ENCODE measurements at regions not wholly inside any gene's neighbourhood (a gene's known extent, or its start where the extent isn't known, plus 50 kb on each side); places are given as distances from the start of the nearest gene placed in this dataset.

DNA sequence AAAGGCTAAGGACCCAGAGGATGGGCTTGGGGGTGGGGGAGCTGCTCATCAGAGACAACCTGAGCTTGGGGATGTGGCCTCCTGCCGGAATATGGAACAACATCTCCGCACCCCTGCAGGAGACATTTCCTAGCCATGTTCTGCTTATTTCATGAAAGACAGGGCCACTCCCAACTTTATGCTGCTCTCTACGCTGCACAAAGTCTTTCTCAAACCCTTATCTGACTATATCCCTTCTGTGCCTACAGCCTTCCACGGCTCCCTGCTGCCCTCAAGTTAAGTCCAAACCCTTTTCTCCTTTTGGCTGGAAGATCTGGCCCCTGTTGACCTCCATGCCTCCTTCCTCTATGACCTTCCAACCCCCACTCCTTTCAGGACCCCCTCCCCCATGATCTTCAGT lies 562.0 kb downstream of the MN1 start:
- no peaks in the 10 kb centered on the region for H3K9me2 ChIP-seq (ENCODE audit: low read depth, low read length)
- no peak overlapping the region for H3K27ac ChIP-seq (ENCODE audit: low read depth, low read length, poor library complexity, severe bottlenecking)
- H3K4me1 ChIP-seq (ENCODE audit: insufficient read depth, low read length, severe bottlenecking), result no peaks in the 10 kb centered on the region
- no peak overlapping the region for H3K9ac ChIP-seq (ENCODE audit: low read length)
- no peaks in the 10 kb centered on the region for H3F3A ChIP-seq (ENCODE audit: insufficient read depth, low read length)
- H4K20me1 ChIP-seq (ENCODE audit: insufficient read depth, low read length), result no peaks in the 10 kb centered on the region
- TF ChIP-seq, protein P1, sequence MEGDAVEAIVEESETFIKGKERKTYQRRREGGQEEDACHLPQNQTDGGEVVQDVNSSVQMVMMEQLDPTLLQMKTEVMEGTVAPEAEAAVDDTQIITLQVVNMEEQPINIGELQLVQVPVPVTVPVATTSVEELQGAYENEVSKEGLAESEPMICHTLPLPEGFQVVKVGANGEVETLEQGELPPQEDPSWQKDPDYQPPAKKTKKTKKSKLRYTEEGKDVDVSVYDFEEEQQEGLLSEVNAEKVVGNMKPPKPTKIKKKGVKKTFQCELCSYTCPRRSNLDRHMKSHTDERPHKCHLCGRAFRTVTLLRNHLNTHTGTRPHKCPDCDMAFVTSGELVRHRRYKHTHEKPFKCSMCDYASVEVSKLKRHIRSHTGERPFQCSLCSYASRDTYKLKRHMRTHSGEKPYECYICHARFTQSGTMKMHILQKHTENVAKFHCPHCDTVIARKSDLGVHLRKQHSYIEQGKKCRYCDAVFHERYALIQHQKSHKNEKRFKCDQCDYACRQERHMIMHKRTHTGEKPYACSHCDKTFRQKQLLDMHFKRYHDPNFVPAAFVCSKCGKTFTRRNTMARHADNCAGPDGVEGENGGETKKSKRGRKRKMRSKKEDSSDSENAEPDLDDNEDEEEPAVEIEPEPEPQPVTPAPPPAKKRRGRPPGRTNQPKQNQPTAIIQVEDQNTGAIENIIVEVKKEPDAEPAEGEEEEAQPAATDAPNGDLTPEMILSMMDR (IDR thresholded peaks at IDR 0.05; ENCODE audit: low read length), result no peak
- no peak for TF ChIP-seq EZH2 (IDR thresholded peaks at IDR 0.05; ENCODE audit: borderline replicate concordance, low read length)
- H3K9me3 ChIP-seq (ENCODE audit: low read length), result no peaks in the 10 kb centered on the region
- H2AFZ ChIP-seq (ENCODE audit: low read length), result no peak overlapping the region
- no peak overlapping the region for H3K4me3 ChIP-seq (ENCODE audit: low read depth, low read length, poor library complexity, severe bottlenecking)
- H3K36me3 ChIP-seq (ENCODE audit: insufficient read depth, low read length), result no peaks in the 10 kb centered on the region
- H3K4me2 ChIP-seq (ENCODE audit: low read length), result no peak overlapping the region
- no peaks in the 10 kb centered on the region for H3K27me3 ChIP-seq (ENCODE audit: insufficient read depth, low read length)
- no peaks in the 10 kb centered on the region for H3K79me2 ChIP-seq (ENCODE audit: insufficient read depth, low read length)

DNA sequence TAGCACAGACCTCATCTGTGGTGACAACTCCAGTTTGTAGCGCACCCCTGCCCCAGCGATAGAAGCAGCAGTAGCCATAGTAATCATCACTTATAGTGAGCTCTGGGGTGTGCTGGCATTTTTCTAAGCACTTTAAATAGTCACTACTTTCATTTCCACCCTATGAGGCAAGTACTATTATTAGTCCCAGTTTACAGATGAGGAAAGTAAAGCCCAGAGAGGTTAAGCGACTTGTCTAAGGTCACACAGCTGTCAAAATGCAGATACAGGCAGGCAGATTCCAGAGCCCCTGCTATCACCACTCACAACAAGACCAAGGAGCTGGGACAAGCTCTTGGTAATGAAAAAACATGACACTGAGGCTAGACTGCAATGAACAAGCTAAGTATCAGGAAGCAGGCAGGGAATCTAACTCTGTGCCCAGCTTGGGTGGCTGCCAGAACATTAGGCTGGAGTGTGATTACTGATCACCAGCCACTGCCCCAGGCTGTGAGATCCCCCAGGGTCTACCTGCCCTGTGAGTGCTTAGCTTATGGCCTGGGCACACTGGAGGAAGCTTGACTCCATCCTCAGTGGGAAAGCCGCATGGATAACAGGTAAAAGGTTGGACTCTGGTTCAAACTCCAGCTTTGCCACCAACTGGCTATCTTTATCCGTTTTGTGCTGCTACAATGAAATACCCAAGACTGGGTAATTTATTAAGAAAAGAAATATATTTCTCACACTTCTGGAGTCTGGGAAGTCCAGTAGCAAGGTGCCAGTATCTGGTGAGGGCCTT lies 561.1 kb downstream of the MN1 start:
- Histone ChIP-seq H3K4me3 (ENCODE audit: low read depth, low read length, poor library complexity, severe bottlenecking) (no peak overlapping the region), H3K4me1 (ENCODE audit: insufficient read depth, low read length, severe bottlenecking) (no peaks in the 10 kb centered on the region), H3K27me3 (ENCODE audit: insufficient read depth, low read length) (no peaks in the 10 kb centered on the region), H3K4me2 (ENCODE audit: low read length) (no peak overlapping the region), H3K27ac (ENCODE audit: low read depth, low read length, poor library complexity, severe bottlenecking) (no peak overlapping the region), H3K9me3 (ENCODE audit: low read length) (no peaks in the 10 kb centered on the region), H3F3A (ENCODE audit: insufficient read depth, low read length) (no peaks in the 10 kb centered on the region), H2AFZ (ENCODE audit: low read length) (no peak overlapping the region), H3K79me2 (ENCODE audit: insufficient read depth, low read length) (no peaks in the 10 kb centered on the region), H3K36me3 (ENCODE audit: insufficient read depth, low read length) (no peaks in the 10 kb centered on the region), H3K9me2 (ENCODE audit: low read depth, low read length) (no peaks in the 10 kb centered on the region), H4K20me1 (ENCODE audit: insufficient read depth, low read length) (no peaks in the 10 kb centered on the region), H3K9ac (ENCODE audit: low read length) (no peak overlapping the region)
- no peak for TF ChIP-seq EZH2 (IDR thresholded peaks at IDR 0.05; ENCODE audit: borderline replicate concordance, low read length)
- TF ChIP-seq, protein P1 (IDR thresholded peaks at IDR 0.05; ENCODE audit: low read length), result no peak

DNA sequence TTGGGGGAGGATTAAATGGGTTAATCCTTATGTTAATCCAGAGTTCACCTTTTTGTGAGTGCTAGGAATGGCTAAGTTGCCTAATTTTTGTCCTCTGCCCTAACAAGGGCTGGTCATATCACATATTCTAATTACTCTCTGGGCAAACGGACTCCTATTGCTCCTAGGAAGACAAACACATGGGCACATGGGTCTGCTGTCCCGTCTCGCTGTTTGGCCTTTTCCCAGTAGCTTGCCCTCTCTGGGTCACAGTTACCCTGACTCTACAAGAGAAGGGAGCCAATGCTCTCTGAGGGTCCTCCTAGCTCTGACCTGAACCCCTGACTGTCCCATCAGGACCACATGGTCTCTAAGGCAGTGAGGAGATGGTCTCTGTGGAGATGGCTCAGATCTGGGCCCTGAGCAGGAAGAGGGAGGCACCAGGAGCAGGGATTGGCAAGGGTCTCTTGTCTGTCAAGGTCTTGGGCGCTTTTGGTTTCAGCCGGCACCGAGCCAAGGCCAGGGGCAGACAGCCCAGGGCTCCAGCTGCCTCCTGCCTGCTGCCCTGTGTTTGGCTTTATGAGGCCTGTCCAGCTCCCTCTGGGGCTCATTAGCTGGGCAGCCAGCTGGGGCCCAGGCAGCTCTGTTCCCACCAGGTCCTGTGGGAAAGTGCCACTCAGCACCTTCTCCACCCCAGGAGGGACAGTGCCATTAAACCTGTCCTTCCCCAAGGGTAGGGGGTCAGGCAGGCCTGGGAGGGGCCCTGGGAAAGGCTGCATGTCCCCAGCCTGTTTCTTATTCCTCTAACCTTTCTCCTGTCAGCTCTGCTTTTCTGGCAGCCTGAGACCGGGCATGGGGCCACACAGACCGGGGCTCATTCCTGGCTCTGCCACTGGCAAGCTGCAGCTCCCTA lies 559.9 kb downstream of the MN1 start:
- Histone ChIP-seq H3K9me3 (ENCODE audit: low read length) (no peaks in the 10 kb centered on the region), H3K4me1 (ENCODE audit: insufficient read depth, low read length, severe bottlenecking) (no peaks in the 10 kb centered on the region), H2AFZ (ENCODE audit: low read length) (no peak overlapping the region), H3K27ac (ENCODE audit: low read depth, low read length, poor library complexity, severe bottlenecking) (no peak overlapping the region), H3K4me2 (ENCODE audit: low read length) (no peak overlapping the region), H3K9ac (ENCODE audit: low read length) (no peak overlapping the region), H3K36me3 (ENCODE audit: insufficient read depth, low read length) (no peaks in the 10 kb centered on the region), H3K79me2 (ENCODE audit: insufficient read depth, low read length) (no peaks in the 10 kb centered on the region), H4K20me1 (ENCODE audit: insufficient read depth, low read length) (no peaks in the 10 kb centered on the region), H3K4me3 (ENCODE audit: low read depth, low read length, poor library complexity, severe bottlenecking) (no peak overlapping the region), H3F3A (ENCODE audit: insufficient read depth, low read length) (no peaks in the 10 kb centered on the region), H3K27me3 (ENCODE audit: insufficient read depth, low read length) (no peaks in the 10 kb centered on the region), H3K9me2 (ENCODE audit: low read depth, low read length) (no peaks in the 10 kb centered on the region)
- no peak for TF ChIP-seq EZH2 (IDR thresholded peaks at IDR 0.05; ENCODE audit: borderline replicate concordance, low read length)
- TF ChIP-seq, protein P1 (IDR thresholded peaks at IDR 0.05; ENCODE audit: low read length), result no peak

Measured in OCI-LY1 (cell line).